Breast epithelium (tissue), 4 donors: ENCODE measurements at regions not wholly inside any gene's neighbourhood (a gene's known extent, or its start where the extent isn't known, plus 50 kb on each side); places are given as distances from the start of the nearest gene placed in this dataset.
"Not testable (repeated sequence)": the region's sequence is repeated elsewhere in the genome, so short reads cannot be mapped to it uniquely, and the experiment has no call there.

ENCODE experiments used
- DNase-seq, 2 donors: peaks; one replicate each; pipeline ENCODE4 v3.0.0-alpha.2; 2019; ENCODE audit warnings: low spot score in 2 of 2
- H3K27ac ChIP-seq, 2 donors: fragments of 200-600 bp; sonication (generic) in 1 of 2; one replicate each; pipeline ENCODE4 v1.5.1; 2016 to 2019; ENCODE audit warnings: mild to moderate bottlenecking in 1 of 2
- H3K27me3 ChIP-seq, 2 donors: fragments of 200-600 bp; sonication (generic) in 1 of 2; one replicate each; pipeline versions ENCODE4 v1.5.1 to v1.6.0; 2017 to 2019; ENCODE audit warnings: control low read depth in 1 of 2, mild to moderate bottlenecking in 1 of 2
- H3K36me3 ChIP-seq: fragments of 200-600 bp; one replicate; pipeline ENCODE4 v1.5.1; 2019
- H3K4me1 ChIP-seq, 2 donors: fragments of 200-600 bp; sonication (generic); one replicate each; pipeline ENCODE4 v1.5.1; 2016 to 2019; ENCODE audit warnings: control low read depth in 1 of 2
- H3K4me3 ChIP-seq, 3 donors: fragments of 200-600 bp; sonication (generic); 1 replicate in 2 of 3; 2 replicates in 1 of 3; pipeline ENCODE4 v1.5.1; 2016 to 2019; ENCODE audit warnings: mild to moderate bottlenecking in 3 of 3, moderate library complexity in 2 of 3
- H3K9me3 ChIP-seq, 2 donors: fragments of 200-600 bp; sonication (generic) in 1 of 2; one replicate each; pipeline ENCODE4 v1.5.1; 2016 to 2019; ENCODE audit warnings: control low read depth in 1 of 2
- POLR2A ChIP-seq: fragments of 450-650 bp; IDR thresholded peaks from one replicate; pipeline ENCODE4 v1.6.1; 2016; ENCODE audit warnings: antibody characterized with exemption, mild to moderate bottlenecking, moderate library complexity
- POLR2AphosphoS5 ChIP-seq, 3 donors: sonication (generic); formaldehyde crosslinking; IDR thresholded peaks; one replicate each; pipeline ENCODE4 v1.6.1; 2017; ENCODE audit warnings: antibody characterized with exemption in 3 of 3
- intact Hi-C: fragments of 100-400 bp; cut with DNase I; formaldehyde crosslinking; loops from one replicate; pipeline ENCODE4 v1.15.1; 2023; ENCODE audit warnings: low total_unique reads
- TF ChIP-seq, protein P1 (sequence below), 3 donors: fragments of 450-650 bp; IDR thresholded peaks; one replicate each; pipeline ENCODE4 v1.5.1; 2016 to 2017; ENCODE audit warnings: antibody characterized with exemption in 3 of 3, mild to moderate bottlenecking in 3 of 3, moderate library complexity in 3 of 3

DNA sequence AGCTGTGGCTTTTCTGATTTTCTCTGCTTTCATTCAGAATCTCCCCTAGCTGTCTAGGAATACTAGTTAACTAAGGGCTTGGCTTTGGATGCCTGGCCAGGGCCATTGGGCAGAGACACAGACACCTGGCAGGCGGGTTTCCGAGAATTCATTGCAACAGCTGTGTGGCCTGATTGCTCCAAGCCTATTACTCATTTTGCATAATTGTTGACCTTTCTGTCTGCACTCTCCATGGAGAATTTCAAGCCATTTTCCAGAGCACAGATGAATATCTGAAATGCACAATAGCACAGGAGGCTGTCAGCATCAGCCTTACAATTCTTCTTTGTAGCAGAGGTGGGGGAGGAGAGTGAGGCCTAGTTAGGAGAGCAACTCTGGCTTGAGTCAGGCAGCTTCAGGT lies 310.5 kb downstream of the DMAC1 start:
- Histone ChIP-seq H3K27me3 (no peaks in the 10 kb centered on the region), H3K9me3 (no peaks in the 10 kb centered on the region), H3K4me1 (no peaks in the 10 kb centered on the region), H3K4me3 (no peak overlapping the region), H3K36me3 (no peaks in the 10 kb centered on the region), H3K27ac (no peak overlapping the region)
- DNase-seq: no peak
- intact Hi-C loops: no loop called here
- TF ChIP-seq, protein P1, sequence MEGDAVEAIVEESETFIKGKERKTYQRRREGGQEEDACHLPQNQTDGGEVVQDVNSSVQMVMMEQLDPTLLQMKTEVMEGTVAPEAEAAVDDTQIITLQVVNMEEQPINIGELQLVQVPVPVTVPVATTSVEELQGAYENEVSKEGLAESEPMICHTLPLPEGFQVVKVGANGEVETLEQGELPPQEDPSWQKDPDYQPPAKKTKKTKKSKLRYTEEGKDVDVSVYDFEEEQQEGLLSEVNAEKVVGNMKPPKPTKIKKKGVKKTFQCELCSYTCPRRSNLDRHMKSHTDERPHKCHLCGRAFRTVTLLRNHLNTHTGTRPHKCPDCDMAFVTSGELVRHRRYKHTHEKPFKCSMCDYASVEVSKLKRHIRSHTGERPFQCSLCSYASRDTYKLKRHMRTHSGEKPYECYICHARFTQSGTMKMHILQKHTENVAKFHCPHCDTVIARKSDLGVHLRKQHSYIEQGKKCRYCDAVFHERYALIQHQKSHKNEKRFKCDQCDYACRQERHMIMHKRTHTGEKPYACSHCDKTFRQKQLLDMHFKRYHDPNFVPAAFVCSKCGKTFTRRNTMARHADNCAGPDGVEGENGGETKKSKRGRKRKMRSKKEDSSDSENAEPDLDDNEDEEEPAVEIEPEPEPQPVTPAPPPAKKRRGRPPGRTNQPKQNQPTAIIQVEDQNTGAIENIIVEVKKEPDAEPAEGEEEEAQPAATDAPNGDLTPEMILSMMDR (IDR thresholded peaks at IDR 0.05): no peak
- TF ChIP-seq POLR2A (no peak), POLR2AphosphoS5 (IDR thresholded peaks at IDR 0.05) (no peak)

DNA sequence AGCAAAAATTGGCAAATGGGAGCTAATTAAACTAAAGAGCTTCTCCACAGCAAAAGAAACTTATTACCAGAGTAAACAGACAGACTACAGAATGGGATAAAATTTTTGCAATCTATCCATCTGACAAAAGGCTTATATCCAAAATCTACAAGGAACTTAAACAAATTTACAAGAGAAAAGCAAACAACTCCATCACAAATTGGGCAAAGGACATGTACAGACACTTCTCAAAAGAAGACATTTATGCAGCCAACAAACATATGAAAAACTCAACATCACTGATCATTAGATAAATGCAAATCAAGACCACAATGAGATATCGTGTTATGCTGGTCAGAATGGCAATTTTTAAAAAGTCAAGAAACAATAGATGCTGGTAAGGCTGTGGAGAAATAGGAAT lies 315.6 kb downstream of the DMAC1 start:
- not testable (repeated sequence) for H3K36me3 ChIP-seq, H3K4me3 ChIP-seq, DNase-seq, H3K27ac ChIP-seq, H3K9me3 ChIP-seq, H3K4me1 ChIP-seq, H3K27me3 ChIP-seq
- intact Hi-C loops: loop anchor here (5.0 kb wide), 1 partner anchor 763 kb away; no protein-coding TSS in a partner anchor

DNA sequence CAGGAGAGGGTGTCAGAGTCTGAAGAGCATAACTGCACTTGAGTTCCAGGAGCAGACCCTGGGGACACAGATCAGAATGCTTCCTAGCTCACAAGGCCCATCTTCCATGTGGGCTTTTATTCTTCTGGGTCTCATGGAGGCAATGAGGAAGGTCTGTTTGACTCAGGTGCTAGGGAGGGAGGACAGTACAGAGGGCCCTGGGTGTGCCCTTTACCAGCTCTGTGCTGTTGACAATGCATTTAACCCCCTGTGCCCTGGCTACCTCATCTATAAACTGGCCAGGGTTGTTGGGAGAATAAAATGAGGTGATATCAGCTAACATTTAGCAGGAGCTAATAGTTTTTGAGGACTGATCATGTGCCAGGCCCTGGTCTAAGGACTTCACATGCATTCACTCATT lies 318.0 kb downstream of the DMAC1 start:
- Histone ChIP-seq H3K36me3 (no peaks in the 10 kb centered on the region), H3K27me3 (no peaks in the 10 kb centered on the region), H3K4me1 (no peaks in the 10 kb centered on the region), H3K4me3 (no peak overlapping the region), H3K27ac (no peak overlapping the region), H3K9me3 (no peaks in the 10 kb centered on the region)
- TF ChIP-seq, protein P1 (IDR thresholded peaks at IDR 0.05): no peak
- TF ChIP-seq POLR2AphosphoS5 (IDR thresholded peaks at IDR 0.05) (no peak), POLR2A (no peak)
- intact Hi-C loops: loop anchor here (5.0 kb wide), 1 partner anchor 766 kb away; no protein-coding TSS in a partner anchor
- DNase-seq: no peak

DNA sequence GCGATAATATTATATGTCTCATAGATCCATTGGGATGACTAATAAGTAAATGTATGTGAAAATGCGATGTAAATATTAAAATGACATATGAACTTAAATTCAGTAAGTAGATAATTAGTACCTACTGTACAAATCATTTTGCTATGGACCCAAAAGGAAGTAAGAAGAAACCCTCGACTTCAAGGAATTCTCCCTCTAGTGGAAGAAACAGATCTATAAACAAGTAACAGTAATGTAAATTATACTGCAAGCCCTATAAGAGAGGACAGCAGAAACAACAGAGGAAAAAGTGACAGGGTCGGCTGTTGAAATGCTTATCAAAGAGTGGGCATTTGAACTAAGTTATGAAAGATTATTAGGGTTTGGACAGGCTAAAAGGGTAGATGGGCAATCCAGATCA lies 320.3 kb downstream of the DMAC1 start:
- H3K4me3 ChIP-seq: no peak overlapping the region
- no peaks in the 10 kb centered on the region for H3K4me1 ChIP-seq
- no peak overlapping the region for H3K27ac ChIP-seq
- intact Hi-C loops: no loop called here
- no peaks in the 10 kb centered on the region for H3K36me3 ChIP-seq
- no peaks in the 10 kb centered on the region for H3K27me3 ChIP-seq
- no peak for TF ChIP-seq POLR2A
- no peak for TF ChIP-seq POLR2AphosphoS5 (IDR thresholded peaks at IDR 0.05)
- TF ChIP-seq, protein P1 (IDR thresholded peaks at IDR 0.05): no peak
- DNase-seq: no peak
- H3K9me3 ChIP-seq: no peaks in the 10 kb centered on the region

DNA sequence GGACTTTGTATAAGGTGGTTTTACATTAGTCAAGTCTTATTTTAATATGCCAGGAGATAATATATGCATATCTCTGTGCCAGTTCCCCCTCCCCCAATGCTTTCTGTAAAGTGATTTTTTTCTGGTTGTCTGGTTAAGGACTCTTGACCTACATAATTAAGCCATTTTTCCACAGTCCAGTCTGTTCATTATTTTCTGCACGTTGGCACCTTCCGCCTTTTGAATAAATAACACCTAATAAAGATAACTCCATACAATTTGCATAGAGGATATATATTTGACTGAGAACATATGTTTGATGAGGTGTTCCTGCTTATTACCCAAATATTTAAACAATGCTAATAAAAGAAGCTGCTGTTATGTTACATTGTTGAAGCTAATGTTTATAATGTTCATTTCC lies 320.9 kb downstream of the DMAC1 start:
- H3K4me3 ChIP-seq: no peak overlapping the region
- H3K36me3 ChIP-seq: no peaks in the 10 kb centered on the region
- H3K27me3 ChIP-seq: no peaks in the 10 kb centered on the region
- no peak overlapping the region for H3K27ac ChIP-seq
- intact Hi-C loops: no loop called here
- H3K9me3 ChIP-seq: no peaks in the 10 kb centered on the region
- DNase-seq: no peak
- TF ChIP-seq POLR2A (no peak), POLR2AphosphoS5 (IDR thresholded peaks at IDR 0.05) (no peak)
- TF ChIP-seq, protein P1 (IDR thresholded peaks at IDR 0.05): no peak
- no peaks in the 10 kb centered on the region for H3K4me1 ChIP-seq

DNA sequence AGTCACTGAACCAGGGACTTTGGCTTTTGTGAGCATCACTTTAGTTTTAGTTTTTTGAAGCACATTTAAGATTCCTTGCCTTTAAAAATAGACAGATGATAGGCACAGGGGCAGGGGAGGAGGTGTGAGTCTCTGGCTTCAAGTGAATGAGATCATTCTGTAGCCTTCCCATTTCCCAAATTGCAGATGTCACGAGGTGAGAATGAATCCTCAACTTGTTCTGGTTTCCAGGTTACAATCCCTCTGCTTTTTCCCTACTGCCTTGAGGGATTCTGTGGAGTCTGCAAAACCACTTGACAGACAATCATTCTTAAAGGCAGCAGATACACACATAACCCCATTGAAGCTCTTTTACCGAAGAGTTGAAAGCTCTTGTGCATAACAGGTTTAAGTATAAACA lies 332.4 kb downstream of the DMAC1 start:
- Histone ChIP-seq H3K36me3 (no peaks in the 10 kb centered on the region), H3K27ac (no peak overlapping the region), H3K4me3 (no peak overlapping the region), H3K27me3 (no peaks in the 10 kb centered on the region), H3K9me3 (no peaks in the 10 kb centered on the region), H3K4me1 (no peaks in the 10 kb centered on the region)
- DNase-seq: no peak
- TF ChIP-seq, protein P1 (IDR thresholded peaks at IDR 0.05): no peak
- TF ChIP-seq POLR2A: no peak
- intact Hi-C loops: no loop called here
